WTC11 (cell line): ENCODE measurements at regions not wholly inside any gene's neighbourhood (a gene's known extent, or its start where the extent isn't known, plus 50 kb on each side); places are given as distances from the start of the nearest gene placed in this dataset.

Experiments used
- ATAC-seq: fragments of 200-7000 bp; cut with Tn5 transposase; 2 replicates; pipeline ENCODE4 v1.10.0; 2021; ENCODE audit warnings: mild to moderate bottlenecking, moderate library complexity
- CTCF ChIA-PET: fragments of 300-600 bp; sonication (Branson Sonifier 250); formaldehyde crosslinking; loops from one replicate; lab custom pipeline; 2021; ENCODE audit warnings: antibody characterized with exemption; lab: Charles Lee
- POLR2A ChIA-PET: fragments of 350-600 bp; sonication (Branson Sonifier 250); formaldehyde crosslinking; loops from one replicate; lab custom pipeline; 2021; ENCODE audit warnings: antibody characterized with exemption; lab: Charles Lee
- DNase-seq: peaks from one replicate; pipeline ENCODE4 v3.0.0; 2021; ENCODE audit warnings: low spot score
- H3K27ac Mint-ChIP-seq: 2 replicates; pipeline ENCODE4 v1.8.0; 2021; ENCODE audit warnings: mixed read lengths
- H3K27me3 Mint-ChIP-seq: 2 replicates; pipeline ENCODE4 v1.8.0; 2021; ENCODE audit warnings: low read depth, mild to moderate bottlenecking, moderate library complexity, mixed read lengths
- H3K36me3 Mint-ChIP-seq: 2 replicates; pipeline ENCODE4 v1.8.0; 2021; ENCODE audit warnings: mixed read lengths
- H3K4me1 Mint-ChIP-seq: 2 replicates; pipeline ENCODE4 v1.8.0; 2022; ENCODE audit warnings: mixed read lengths
- H3K4me3 Mint-ChIP-seq: 2 replicates; pipeline ENCODE4 v1.8.0; 2021; ENCODE audit warnings: mild to moderate bottlenecking, moderate library complexity, mixed read lengths
- H3K9me3 Mint-ChIP-seq: 2 replicates; pipeline ENCODE4 v1.8.0; 2021; ENCODE audit warnings: mixed read lengths
- EMX1 ChIP-seq: fragments of 250-450 bp; sonication (Bioruptor Pico); IDR thresholded peaks from 2 replicates; pipeline ENCODE4 v1.8.0; 2021; ENCODE audit warnings: mild to moderate bottlenecking
- ESRRA ChIP-seq: sonication (generic); formaldehyde crosslinking; IDR thresholded peaks from 2 replicates; pipeline ENCODE4 v1.8.1; 2022; ENCODE audit warnings: mild to moderate bottlenecking, missing genetic modification reagents, borderline replicate concordance
- IRF2 ChIP-seq: sonication (generic); formaldehyde crosslinking; IDR thresholded peaks from 2 replicates; pipeline ENCODE4 v1.8.0; 2022; ENCODE audit warnings: low read depth, missing genetic modification reagents, borderline replicate concordance
- KAT7 ChIP-seq: sonication (generic); formaldehyde crosslinking; IDR thresholded peaks from 2 replicates; pipeline ENCODE4 v1.8.1; 2023; ENCODE audit warnings: missing genetic modification reagents, mild to moderate bottlenecking, borderline replicate concordance
- MYBL2 ChIP-seq: sonication (generic); formaldehyde crosslinking; IDR thresholded peaks from 2 replicates; pipeline ENCODE4 v1.8.1; 2023; ENCODE audit warnings: mild to moderate bottlenecking, moderate library complexity, missing genetic modification reagents
- SMAD4 ChIP-seq: sonication (generic); formaldehyde crosslinking; IDR thresholded peaks from 2 replicates; pipeline ENCODE4 v1.8.0; 2022; ENCODE audit warnings: mild to moderate bottlenecking, missing genetic modification reagents
- ZNF121 ChIP-seq: sonication (generic); formaldehyde crosslinking; IDR thresholded peaks from 2 replicates; pipeline ENCODE4 v1.8.0; 2023; ENCODE audit warnings: missing genetic modification reagents
- ZNF138 ChIP-seq: sonication (generic); formaldehyde crosslinking; conservative IDR thresholded peaks from 2 replicates; pipeline ENCODE4 v1.8.1; 2022; ENCODE audit warnings: mild to moderate bottlenecking, moderate library complexity, missing genetic modification reagents
- ZNF263 ChIP-seq: sonication (generic); formaldehyde crosslinking; IDR thresholded peaks from 2 replicates; pipeline ENCODE4 v1.8.1; 2022; ENCODE audit warnings: low read depth, mild to moderate bottlenecking, moderate library complexity, missing genetic modification reagents
- TF ChIP-seq, protein P1 (sequence below): sonication (generic); formaldehyde crosslinking; IDR thresholded peaks from 2 replicates; pipeline ENCODE4 v1.8.1; 2023; ENCODE audit warnings: mild to moderate bottlenecking, missing genetic modification reagents
- TF ChIP-seq, protein P2 (sequence below): sonication (generic); formaldehyde crosslinking; IDR thresholded peaks from 2 replicates; pipeline ENCODE4 v1.8.1; 2023; ENCODE audit warnings: mild to moderate bottlenecking, missing genetic modification reagents, moderate library complexity
- TF ChIP-seq, protein P3 (sequence below): sonication (generic); formaldehyde crosslinking; IDR thresholded peaks from 2 replicates; pipeline ENCODE4 v1.8.1; 2022; ENCODE audit warnings: missing genetic modification reagents, borderline replicate concordance
- TF ChIP-seq, protein P4 (sequence below): sonication (generic); formaldehyde crosslinking; IDR thresholded peaks from 2 replicates; pipeline ENCODE4 v1.8.0; 2022; ENCODE audit warnings: missing genetic modification reagents
- TF ChIP-seq, protein P5 (sequence below): sonication (generic); formaldehyde crosslinking; IDR thresholded peaks from 2 replicates; pipeline ENCODE4 v1.8.1; 2022; ENCODE audit warnings: low read depth, missing genetic modification reagents, borderline replicate concordance
- TF ChIP-seq, protein P6 (sequence below): sonication (generic); formaldehyde crosslinking; IDR thresholded peaks from 2 replicates; pipeline ENCODE4 v1.8.0; 2022; ENCODE audit warnings: mild to moderate bottlenecking, missing genetic modification reagents
- TF ChIP-seq, protein P7 (sequence below): sonication (generic); formaldehyde crosslinking; IDR thresholded peaks from 2 replicates; pipeline ENCODE4 v1.8.1; 2022; ENCODE audit warnings: mild to moderate bottlenecking, missing genetic modification reagents, moderate library complexity, borderline replicate concordance

DNA sequence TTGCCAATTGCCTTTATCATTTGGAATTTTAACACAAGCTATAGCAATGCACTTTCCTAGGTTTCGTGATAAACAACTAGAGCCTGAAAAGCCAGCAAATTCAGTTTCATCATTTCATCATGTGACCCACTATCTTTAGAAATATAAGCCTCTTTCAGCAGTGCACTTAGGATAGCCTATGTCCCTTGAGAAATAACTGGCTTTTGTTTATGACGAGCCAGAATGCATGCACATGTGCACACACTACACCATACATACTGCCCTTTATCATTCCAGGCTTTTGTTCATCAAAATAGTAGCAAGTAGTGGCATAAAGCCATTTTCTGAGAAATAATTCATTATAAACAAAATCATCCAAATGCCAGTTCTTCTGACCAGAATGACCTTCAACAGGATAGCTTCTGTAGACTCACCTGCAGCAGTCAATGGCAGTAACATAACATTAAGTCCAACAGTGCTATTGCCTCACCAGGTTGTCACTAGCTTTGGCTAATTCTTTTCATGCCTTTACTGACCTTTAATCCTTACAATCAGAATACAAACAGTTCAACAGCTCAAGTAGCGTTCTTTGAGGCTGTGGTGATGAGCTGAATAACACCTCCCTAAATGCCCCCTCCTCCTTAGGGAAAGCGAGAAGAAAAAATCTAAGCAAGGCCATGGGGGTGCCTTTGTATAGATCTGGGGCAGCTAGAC is 132.3 kb upstream of the SMARCA2 start:
- Mint-ChIP-seq H3K27me3 (no peaks in the 10 kb centered on the region), H3K36me3 (no peaks in the 10 kb centered on the region), H3K4me3 (no peak overlapping the region), H3K4me1 (no peaks in the 10 kb centered on the region), H3K27ac (no peak overlapping the region), H3K9me3 (peaks cover 3% of the 10 kb centered on the region; the same call in 1 of the 2 replicates)
- CTCF ChIA-PET: no interaction called here
- DNase-seq (no peak), ATAC-seq (no peak)
- no peak for TF ChIP-seq ESRRA
- TF ChIP-seq, protein P1, sequence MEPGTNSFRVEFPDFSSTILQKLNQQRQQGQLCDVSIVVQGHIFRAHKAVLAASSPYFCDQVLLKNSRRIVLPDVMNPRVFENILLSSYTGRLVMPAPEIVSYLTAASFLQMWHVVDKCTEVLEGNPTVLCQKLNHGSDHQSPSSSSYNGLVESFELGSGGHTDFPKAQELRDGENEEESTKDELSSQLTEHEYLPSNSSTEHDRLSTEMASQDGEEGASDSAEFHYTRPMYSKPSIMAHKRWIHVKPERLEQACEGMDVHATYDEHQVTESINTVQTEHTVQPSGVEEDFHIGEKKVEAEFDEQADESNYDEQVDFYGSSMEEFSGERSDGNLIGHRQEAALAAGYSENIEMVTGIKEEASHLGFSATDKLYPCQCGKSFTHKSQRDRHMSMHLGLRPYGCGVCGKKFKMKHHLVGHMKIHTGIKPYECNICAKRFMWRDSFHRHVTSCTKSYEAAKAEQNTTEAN (CRISPR knock-in tag): no peak
- TF ChIP-seq, protein P2, sequence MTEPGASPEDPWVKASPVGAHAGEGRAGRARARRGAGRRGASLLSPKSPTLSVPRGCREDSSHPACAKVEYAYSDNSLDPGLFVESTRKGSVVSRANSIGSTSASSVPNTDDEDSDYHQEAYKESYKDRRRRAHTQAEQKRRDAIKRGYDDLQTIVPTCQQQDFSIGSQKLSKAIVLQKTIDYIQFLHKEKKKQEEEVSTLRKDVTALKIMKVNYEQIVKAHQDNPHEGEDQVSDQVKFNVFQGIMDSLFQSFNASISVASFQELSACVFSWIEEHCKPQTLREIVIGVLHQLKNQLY (CRISPR knock-in tag): no peak
- TF ChIP-seq, protein P3, sequence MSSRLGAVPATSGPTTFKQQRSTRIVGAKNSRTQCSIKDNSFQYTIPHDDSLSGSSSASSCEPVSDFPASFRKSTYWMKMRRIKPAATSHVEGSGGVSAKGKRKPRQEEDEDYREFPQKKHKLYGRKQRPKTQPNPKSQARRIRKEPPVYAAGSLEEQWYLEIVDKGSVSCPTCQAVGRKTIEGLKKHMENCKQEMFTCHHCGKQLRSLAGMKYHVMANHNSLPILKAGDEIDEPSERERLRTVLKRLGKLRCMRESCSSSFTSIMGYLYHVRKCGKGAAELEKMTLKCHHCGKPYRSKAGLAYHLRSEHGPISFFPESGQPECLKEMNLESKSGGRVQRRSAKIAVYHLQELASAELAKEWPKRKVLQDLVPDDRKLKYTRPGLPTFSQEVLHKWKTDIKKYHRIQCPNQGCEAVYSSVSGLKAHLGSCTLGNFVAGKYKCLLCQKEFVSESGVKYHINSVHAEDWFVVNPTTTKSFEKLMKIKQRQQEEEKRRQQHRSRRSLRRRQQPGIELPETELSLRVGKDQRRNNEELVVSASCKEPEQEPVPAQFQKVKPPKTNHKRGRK (CRISPR knock-in tag): no peak
- TF ChIP-seq ZNF263 (CRISPR knock-in tag): no peak
- no peak for TF ChIP-seq ZNF138 (CRISPR knock-in tag)
- TF ChIP-seq SMAD4 (CRISPR knock-in tag): no peak
- TF ChIP-seq, protein P4, sequence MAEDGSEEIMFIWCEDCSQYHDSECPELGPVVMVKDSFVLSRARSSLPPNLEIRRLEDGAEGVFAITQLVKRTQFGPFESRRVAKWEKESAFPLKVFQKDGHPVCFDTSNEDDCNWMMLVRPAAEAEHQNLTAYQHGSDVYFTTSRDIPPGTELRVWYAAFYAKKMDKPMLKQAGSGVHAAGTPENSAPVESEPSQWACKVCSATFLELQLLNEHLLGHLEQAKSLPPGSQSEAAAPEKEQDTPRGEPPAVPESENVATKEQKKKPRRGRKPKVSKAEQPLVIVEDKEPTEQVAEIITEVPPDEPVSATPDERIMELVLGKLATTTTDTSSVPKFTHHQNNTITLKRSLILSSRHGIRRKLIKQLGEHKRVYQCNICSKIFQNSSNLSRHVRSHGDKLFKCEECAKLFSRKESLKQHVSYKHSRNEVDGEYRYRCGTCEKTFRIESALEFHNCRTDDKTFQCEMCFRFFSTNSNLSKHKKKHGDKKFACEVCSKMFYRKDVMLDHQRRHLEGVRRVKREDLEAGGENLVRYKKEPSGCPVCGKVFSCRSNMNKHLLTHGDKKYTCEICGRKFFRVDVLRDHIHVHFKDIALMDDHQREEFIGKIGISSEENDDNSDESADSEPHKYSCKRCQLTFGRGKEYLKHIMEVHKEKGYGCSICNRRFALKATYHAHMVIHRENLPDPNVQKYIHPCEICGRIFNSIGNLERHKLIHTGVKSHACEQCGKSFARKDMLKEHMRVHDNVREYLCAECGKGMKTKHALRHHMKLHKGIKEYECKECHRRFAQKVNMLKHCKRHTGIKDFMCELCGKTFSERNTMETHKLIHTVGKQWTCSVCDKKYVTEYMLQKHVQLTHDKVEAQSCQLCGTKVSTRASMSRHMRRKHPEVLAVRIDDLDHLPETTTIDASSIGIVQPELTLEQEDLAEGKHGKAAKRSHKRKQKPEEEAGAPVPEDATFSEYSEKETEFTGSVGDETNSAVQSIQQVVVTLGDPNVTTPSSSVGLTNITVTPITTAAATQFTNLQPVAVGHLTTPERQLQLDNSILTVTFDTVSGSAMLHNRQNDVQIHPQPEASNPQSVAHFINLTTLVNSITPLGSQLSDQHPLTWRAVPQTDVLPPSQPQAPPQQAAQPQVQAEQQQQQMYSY: no peak
- TF ChIP-seq, protein P5, sequence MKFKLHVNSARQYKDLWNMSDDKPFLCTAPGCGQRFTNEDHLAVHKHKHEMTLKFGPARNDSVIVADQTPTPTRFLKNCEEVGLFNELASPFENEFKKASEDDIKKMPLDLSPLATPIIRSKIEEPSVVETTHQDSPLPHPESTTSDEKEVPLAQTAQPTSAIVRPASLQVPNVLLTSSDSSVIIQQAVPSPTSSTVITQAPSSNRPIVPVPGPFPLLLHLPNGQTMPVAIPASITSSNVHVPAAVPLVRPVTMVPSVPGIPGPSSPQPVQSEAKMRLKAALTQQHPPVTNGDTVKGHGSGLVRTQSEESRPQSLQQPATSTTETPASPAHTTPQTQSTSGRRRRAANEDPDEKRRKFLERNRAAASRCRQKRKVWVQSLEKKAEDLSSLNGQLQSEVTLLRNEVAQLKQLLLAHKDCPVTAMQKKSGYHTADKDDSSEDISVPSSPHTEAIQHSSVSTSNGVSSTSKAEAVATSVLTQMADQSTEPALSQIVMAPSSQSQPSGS (CRISPR knock-in tag): no peak
- TF ChIP-seq, protein P6, sequence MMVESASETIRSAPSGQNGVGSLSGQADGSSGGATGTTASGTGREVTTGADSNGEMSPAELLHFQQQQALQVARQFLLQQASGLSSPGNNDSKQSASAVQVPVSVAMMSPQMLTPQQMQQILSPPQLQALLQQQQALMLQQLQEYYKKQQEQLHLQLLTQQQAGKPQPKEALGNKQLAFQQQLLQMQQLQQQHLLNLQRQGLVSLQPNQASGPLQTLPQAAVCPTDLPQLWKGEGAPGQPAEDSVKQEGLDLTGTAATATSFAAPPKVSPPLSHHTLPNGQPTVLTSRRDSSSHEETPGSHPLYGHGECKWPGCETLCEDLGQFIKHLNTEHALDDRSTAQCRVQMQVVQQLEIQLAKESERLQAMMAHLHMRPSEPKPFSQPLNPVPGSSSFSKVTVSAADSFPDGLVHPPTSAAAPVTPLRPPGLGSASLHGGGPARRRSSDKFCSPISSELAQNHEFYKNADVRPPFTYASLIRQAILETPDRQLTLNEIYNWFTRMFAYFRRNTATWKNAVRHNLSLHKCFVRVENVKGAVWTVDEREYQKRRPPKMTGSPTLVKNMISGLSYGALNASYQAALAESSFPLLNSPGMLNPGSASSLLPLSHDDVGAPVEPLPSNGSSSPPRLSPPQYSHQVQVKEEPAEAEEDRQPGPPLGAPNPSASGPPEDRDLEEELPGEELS: no peak
- no peak for TF ChIP-seq ZNF121 (CRISPR knock-in tag)
- TF ChIP-seq IRF2 (CRISPR knock-in tag): no peak
- no peak for TF ChIP-seq MYBL2 (CRISPR knock-in tag)
- TF ChIP-seq KAT7 (CRISPR knock-in tag): no peak
- TF ChIP-seq EMX1 (CRISPR knock-in tag): no peak
- TF ChIP-seq, protein P7, sequence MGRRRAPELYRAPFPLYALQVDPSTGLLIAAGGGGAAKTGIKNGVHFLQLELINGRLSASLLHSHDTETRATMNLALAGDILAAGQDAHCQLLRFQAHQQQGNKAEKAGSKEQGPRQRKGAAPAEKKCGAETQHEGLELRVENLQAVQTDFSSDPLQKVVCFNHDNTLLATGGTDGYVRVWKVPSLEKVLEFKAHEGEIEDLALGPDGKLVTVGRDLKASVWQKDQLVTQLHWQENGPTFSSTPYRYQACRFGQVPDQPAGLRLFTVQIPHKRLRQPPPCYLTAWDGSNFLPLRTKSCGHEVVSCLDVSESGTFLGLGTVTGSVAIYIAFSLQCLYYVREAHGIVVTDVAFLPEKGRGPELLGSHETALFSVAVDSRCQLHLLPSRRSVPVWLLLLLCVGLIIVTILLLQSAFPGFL (CRISPR knock-in tag): no peak
- POLR2A ChIA-PET: no interaction called here
